HG03442 (cell line): ENCODE measurements at regions not wholly inside any gene's neighbourhood (a gene's known extent, or its start where the extent isn't known, plus 50 kb on each side); places are given as distances from the start of the nearest gene placed in this dataset.

Source experiments
- ATAC-seq: cut with Tn5 transposase; IDR thresholded peaks from one replicate; pipeline ENCODE4 v1.9.1; 2021; ENCODE audit warnings: mild to moderate bottlenecking, moderate library complexity; ENCODE audit not compliant: unreplicated experiment

DNA sequence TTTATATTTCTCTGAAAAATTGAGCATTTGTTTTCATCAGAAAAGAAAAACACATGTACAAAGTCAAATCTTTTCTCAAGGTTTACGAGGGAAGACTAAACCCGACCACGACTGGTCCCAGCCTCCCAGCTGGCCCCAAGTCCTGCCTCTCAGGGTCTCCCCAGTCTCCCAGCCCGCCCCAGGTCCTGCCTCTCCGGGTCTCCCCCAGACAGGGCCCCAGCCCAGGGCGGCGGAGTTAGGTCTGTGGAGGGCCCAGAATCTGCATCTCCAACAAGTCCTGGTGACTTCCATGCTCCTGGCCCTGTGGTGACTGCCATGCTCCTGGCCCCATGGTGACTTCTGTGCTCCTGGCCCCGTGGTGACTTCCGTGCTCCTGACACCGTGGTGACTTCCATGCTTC is 359.9 kb downstream of the IRX2 start:
- ATAC-seq = no peak

DNA sequence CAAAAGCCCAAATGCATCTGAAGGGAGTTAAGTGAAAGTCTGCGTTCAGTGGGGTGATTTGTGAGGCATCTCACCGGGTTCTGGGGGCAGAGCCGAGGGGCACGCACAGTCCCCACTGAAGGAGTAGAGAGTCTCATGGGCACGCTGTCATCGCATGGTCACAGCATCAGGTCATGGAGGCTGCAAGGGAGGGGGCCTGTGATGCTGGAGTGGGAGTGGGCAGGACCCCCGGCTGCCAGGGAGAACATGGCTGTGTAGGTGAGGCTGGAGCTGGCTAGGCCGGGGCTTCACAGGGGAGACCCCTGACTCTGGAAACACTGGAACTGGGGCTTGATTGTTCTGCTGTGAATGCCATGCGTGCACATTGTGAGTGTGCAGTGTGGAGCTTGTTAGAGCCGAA is 360.5 kb downstream of the IRX2 start:
- ATAC-seq = no peak

DNA sequence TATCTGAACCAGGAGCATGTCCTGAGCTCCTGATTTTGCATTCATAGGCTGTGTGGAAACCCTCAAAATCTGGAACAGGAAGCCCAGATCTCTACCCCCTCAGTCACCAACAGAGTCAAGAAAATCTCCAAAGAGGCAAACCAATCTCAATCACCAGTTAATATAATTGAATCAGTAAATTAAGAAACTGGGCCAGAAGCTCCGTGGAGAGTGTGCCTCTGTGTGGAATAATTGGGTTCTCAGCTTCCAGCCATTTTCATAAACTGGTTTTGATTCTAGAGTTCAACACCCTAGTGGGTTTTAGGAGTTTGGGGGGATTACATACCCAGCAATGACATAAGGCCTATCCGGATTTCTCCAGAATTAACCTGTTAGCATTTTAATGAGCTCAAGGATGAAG is 362.9 kb downstream of the IRX2 start:
- ATAC-seq = no peak

DNA sequence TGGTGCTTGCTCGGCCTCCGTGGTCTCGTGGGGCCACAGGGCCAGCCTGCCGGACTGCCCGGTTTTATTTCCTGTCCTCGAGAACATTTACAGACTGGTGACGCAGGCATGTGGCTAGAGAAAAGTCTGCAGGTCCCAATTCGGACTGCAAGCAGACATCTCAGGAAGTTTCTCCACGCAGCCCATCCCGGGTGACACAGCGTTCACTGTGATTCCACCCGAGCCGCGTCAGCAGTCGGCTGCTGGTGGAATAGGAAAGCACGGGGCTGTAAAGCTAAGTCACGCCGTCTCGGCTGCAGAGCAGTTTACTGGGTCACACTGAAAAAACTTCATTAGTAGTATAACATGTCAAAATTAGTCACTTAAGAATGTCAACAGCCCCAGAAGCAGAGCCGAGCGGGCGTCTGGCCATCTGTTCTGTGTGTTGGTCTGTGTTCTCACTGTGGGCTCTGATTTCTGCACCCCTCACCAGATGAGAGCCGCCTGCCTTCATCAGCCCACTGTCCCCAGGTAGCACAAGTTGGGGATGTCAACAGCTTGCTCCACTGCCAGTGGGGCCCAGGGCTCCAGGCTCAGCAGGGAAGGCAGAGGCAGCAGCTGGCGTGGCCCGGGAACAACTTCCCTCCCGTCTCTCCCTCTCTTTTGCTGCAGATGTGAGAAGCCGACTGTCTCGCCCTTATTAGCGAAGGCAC is 363.7 kb downstream of the IRX2 start:
- no peak for ATAC-seq

DNA sequence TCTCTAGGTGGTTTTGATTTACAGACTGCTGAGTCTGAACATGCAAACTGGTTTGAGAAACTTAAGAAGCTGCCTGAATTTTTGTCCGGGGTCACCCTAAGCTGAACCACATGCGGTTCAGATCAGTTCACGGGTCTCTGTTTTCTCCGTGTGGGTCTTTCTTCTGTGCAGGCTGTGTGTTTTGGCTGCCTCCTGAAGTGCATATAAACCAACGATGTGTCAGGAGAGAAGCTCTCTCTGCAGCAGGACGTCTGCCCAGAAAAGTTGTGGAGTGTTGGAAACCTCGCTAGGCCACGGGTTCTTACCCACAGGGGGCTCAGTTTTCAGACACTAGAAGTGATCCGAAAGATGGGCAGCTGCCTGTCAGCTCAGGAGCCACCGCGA is 364.2 kb downstream of the IRX2 start:
- no peak for ATAC-seq

DNA sequence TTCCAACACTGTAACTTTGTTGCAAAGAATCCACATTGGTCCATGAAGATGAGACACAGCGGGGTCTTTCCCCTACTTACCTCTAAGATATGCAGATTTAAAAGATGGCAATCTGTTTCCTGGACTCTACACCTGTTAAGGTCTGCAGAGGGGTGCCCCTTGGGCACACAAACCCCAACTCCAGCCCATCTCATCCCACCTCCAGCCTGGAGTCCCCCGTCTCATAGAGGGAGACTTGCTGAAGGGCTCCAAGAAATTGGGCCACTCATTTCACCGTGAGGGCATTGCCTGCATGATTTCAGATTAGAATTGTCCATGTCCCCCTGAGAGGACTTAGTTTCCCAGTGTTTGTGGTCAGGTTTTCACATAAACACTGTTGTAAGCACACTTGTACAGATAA is 365.7 kb downstream of the IRX2 start:
- ATAC-seq = no peak

DNA sequence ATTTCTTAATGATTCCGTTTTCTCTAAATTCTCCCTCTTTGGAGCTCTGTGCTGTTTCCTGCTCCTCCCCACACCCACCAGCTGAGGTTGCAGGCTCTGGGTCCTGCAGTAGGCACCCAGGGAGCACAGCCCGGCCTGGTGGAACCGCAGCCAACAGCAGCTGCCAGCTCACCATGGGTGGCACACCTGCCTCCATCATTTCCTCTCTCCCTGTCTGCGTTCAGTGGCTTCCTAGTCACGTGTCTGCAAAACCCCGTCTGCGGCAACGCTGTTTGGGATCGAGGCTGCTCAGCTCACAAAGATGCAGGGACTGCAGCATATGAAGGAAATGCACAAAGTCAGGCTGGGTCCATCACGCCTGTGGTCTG is 367.8 kb downstream of the IRX2 start:
- ATAC-seq = no peak

DNA sequence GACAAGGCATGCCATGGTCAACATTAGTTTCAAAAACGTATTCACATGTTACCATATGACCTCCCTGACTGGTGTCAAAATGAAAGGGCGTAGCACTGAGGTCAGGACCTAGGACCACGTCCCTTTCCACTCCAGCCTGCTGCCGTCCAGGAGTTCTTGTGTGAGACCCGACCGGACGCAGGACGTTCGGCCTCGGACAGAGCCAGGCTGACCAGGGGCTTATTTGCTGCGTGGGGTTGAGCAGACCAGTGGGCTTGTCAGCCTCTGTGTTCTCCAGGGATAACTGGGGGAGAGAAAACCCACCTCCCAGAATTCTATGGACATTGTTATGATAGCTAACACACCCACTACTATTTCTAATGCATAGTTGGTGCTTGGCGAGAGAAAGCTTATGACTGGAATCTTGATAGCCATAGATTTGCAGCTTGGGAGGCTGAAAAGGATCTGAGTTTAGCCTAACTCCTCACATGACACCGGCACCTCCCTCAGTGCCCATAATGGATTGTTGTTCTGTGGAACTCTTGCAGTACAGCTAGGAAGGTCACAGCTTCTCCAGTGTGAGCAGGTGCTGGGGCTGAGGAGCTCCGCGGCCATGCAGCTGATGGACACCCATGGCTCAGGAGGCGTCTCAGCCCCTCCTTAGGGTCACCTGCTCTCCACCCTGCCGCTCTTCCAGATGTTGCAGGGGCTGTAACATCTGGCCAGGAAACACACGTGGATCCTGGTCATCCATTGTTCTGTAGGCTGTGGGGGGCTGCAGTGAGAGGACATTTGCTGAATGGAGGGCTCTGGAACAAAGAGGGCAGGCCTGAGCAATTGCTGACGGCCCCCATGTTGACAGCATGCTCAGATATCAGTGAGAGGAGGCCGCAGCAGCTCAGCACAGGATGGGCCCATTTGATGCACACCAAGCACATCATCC is 368.4 kb downstream of the IRX2 start:
- no peak for ATAC-seq

DNA sequence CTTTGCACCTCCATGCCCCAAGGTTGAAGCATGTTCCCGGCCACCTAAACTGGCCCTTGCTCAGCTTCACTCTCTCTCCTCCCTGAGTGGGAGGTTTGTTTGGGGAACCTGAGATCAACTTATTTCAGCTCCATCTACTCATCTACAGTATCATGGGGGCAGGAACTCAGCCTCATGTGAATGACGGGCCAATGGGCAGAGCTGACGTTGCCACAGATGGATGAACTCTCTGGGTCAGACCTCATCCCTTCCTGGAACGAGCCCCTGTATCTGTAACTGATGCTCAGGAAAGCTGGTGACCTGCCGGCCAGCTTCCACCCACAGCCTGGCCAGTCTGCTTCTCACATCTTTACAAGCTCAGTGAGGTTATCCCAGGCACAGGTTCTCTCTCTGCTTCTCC is 369.6 kb downstream of the IRX2 start:
- no peak for ATAC-seq

DNA sequence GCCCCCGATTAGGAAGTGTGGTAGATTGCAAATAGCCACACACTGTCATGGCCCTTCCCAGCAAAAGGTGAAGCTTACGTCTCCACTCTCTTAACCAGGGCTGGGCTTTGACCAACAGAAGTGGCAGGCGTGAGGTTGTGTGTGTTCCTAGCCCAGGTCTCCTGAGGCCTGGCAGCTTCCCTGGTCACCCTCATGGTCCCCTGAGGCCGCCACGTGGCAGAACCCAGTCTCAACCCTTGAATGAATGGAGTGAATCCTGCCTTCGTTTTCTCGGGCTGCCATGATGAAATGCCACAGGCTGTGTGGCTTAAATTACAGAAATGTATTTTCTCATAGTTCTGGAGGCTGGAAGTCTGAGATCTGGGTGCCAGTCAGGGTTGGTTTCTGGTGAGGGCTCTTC is 370.4 kb downstream of the IRX2 start:
- no peak for ATAC-seq

DNA sequence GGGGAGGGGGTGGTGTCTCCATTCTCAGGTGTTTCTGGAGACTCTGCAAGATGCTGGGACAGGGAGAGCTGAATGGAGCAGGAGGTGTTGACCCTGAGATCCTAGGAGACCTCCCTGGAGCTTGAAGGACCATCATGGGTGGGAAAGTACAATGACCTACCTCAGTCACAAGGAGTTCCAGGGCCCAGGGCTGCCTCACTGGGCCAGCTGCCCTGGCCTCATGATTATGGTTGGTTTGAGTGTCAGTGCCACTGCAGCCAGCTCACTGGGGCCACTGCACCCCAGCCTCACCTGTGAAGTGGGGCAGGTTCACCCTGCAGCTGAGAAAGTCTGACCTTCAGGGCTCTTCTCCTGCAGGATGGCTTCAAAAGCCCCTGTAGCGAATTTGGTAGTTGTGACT is 372.5 kb downstream of the IRX2 start:
- no peak for ATAC-seq

DNA sequence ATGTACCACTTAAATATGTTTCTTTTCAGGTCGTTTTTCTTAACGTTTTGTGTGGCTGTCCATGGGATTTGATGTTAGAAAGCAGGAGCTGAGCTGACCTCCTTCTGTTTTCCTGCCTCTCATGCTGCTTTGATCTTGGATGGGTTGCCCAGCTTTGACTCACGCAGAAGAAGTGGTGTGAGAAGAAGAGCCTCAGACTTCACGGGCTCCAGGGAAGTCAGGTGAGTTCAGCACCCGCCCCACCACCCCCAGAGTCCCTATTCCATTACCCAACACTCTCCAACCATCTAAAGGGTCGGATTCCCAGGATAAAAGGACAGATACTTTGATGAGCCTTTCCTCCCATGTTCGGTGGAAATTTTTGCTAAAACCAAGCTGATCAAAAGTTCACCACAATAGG is 373.4 kb downstream of the IRX2 start:
- no peak for ATAC-seq

DNA sequence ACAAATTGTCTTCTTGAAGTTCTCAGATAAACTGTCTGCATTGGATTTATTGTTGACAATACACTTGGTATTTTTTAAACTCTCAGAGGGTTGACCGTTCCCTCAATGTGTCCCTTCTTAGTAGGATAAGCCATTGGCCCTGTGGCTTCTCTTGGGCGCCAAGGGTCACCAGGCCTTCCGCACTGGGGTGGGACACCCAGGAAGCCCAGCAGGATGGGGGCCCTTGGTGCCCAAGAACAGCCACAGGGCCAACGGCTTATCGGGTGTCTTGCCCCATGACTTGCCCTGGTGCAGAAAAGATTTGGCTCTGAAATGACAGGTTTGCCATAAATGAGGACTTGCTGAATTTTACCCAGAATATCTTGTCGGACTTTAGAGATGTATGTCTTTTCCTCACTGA is 375.0 kb downstream of the IRX2 start:
- ATAC-seq = no peak

DNA sequence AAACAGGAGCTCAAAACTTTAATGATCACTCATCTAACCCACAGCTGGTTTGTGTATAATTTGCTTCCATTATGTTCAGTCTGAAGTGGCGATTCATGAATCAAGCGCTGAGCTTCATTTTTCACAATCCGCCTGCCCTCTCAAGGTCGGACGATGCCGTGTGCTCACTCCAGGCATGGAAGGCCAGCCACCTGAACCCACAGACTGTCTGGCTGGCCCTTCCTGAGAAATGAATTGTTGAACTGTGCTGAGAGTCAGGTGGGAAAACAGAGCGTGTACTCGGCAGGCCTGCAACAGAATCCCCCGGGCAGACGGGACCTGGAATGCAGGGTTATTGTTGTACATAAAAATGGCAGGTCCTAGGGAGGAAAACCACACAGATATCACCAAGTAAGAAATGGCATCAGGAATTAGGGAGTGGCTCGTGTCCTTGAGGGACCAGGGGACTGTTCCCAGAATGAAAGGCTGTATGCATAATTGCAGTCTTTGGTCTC is 375.7 kb downstream of the IRX2 start:
- no peak for ATAC-seq

DNA sequence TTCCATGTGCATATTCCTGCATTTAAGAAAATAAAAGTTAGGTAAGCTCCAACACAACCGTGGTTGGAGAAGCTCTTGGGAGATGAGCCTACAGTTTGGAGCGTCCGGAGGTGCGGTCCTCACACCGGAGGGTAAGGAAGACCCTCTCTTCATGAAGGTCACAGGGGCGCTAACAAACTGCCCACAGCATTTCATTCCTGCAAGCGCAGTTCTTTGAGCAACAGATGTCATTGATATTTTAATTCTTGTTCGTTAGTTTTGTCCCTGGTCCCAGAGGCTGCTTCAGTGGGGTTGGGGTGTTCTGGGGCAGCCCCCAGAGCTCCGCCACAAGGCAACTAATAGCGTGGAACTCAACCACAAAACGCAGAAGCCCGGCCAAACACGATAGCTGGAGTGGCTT is 376.2 kb downstream of the IRX2 start:
- ATAC-seq = no peak

DNA sequence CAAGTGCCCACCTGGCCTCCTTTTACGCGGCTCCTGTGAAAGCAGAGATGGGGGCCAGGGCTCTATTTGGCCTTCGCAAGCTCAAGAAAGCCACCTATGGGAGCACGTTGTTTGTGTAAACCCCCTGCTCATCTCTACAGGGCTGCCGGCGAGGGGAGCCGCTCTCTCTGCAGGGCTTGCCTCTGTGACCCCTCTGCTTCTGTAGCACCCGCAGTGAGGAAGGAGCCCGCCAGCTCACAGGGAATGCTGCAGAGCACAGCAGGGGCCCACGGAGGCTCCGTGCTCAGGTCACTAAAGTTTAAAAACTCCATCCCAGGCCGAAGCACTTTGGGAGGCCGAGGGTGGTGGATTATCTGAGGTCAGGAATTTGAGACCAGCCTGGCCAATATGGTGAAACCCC is 376.8 kb downstream of the IRX2 start:
- ATAC-seq = no peak

DNA sequence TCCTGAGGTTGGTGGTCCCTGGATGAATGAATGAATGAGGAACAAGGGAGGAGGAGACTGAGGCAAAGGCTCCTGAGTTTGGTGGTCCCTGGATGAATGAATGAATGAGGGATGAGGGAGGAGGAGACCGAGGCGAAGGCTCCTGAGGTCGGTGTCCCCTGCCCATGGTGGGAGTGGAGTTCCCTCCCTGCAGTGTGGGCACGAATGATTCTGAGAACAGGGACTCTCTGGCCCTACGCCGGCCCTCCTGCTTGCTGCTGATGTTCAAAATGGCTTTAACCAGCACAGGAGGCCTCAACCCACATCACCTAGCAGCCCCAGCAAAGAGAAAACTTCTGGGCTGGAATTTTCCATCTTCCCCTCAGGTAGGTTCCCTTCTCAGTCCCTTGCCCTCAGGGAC is 377.8 kb downstream of the IRX2 start:
- no peak for ATAC-seq

DNA sequence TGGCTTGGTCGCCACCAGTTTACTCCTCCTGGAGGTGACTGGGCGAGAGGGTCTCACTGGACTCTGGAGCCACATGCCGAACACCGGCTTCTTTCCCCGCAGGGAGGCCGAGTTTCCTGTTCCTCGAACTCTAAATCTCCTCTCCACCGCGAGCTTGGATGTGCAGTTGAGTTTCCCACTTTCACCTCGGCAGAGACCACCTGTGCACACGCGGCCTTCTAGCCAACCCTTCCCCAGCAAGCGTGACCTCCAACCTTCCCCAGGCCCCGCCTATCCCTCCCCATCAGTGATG is 380.1 kb downstream of the IRX2 start:
- no peak for ATAC-seq

DNA sequence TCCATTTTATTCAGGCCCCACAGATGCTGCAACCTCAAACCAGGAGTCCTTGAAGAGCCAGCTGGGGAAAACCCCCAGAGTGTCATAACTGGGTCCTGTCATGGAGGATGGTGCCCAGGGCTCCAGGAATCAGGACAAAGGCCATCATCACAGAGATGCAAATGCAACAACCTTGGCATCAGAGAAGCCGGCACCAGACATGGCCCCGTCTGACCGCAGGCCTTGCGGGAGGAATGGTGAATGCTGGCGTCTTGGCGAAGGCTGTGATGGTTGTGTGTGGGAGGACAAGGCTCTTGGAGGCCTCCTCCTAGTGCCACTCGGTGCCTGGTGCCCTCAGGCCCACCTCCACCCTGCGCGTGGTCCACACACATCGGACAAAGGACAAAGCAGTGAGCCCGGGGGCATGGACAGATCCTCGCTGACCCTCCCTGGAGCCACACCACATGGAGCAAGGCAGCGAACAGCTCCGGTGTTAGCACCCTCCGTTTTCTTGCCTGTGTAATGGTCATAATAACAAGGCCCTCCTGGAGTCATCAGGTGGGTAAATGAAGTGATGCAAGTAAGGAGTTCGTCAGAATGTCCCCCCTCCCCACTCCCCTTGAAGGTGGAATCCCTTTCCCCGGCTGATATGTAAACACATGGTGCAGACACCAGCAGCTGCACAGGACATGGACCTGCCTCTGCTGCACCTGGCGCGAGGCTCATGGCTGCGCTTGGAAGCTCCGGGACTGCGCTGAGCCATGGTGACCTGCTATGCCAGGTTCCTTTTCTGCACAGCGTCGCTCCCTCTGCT is 380.7 kb downstream of the IRX2 start:
- no peak for ATAC-seq

DNA sequence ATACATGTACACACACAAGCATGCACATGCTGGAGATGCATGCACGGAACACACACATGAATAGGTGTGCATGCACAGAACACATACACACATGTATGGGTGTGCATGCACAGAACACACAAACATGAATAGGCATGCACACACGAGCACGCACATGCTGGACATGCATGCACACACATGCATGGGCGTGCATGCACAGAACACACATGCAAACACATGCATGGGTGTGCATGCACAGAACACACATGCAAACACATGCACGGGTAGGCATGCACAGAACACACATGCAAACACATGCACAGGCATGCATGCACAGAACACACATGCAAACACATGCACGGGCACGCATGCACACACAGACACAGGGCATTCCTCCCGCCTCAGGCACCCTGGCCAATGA is 382.3 kb downstream of the IRX2 start:
- no peak for ATAC-seq

DNA sequence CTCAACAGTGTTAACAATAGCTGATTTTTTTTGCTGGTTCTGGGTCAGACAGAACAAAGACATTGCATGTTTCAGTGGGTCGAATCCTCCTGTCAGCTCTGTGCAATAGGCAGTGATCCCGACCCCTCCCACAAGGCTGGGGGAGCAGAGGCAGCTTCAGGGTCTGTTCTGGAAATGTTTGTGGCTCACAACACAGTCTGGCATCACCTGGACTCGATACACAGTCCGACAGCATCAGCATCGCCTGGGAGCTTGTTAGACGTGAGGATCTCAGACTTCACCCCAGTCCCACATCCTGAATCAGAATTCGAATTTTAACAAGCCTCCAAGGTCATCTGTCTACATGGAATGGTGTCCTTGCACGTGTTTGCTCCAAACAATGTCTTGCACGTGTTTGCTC is 384.7 kb downstream of the IRX2 start:
- no peak for ATAC-seq

DNA sequence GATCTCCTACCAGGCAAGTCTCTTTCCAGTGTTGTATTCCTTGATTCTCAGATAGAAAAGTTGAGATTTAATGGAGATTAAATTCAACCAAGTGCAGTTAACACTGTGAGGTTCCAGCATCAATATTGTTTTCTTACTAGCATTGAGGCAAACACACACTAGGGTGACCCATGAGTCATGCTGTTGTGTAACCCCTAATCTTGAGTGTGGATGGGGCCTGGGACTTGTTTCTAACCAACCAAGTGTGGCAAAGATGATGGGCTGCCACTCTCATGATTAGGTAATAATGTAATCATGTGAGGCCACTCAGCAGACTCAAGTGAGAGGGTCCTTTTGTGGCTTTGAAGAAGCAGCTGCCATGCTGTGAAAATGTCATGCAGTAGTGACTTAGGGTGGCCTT is 394.2 kb downstream of the IRX2 start:
- no peak for ATAC-seq
